NCI-H128 (cell line): ENCODE measurements at regions not wholly inside any gene's neighbourhood (a gene's known extent, or its start where the extent isn't known, plus 50 kb on each side); places are given as distances from the start of the nearest gene placed in this dataset.

ENCODE experiments used
- DNase-seq: peaks from one replicate; lab custom pipeline; 2025; ENCODE audit not compliant: unreplicated experiment; lab: John Stamatoyannopoulos, UW

GRCh38 chr5:72558046-72558336 lies 50.8 kb upstream of the ZNF366 start:
- no peak for DNase-seq

GRCh38 chr5:72557167-72558045 lies 50.2 kb upstream of the ZNF366 start:
- DNase-seq = no peak
